Neuronal stem cell (in vitro differentiated cells): ENCODE measurements at regions not wholly inside any gene's neighbourhood (a gene's known extent, or its start where the extent isn't known, plus 50 kb on each side); places are given as distances from the start of the nearest gene placed in this dataset.

Source experiments
- DNase-seq: peaks from one replicate; pipeline ENCODE4 v3.0.0-alpha.2; 2013; ENCODE audit warnings: low spot score
- H2AFZ ChIP-seq: one replicate; pipeline ENCODE4 v1.6.1; 2013; ENCODE audit warnings: mild to moderate bottlenecking, low read length, inconsistent platforms
- H2AK5ac ChIP-seq: 2 replicates; pipeline ENCODE4 v1.6.1; 2013; ENCODE audit warnings: low read depth, mild to moderate bottlenecking, inconsistent platforms, low read length, moderate library complexity, mixed read lengths
- H2BK120ac ChIP-seq: 2 replicates; pipeline ENCODE4 v1.6.1; 2013; ENCODE audit warnings: low read depth, mild to moderate bottlenecking, inconsistent platforms, low read length, moderate library complexity, mixed read lengths
- H2BK12ac ChIP-seq: one replicate; pipeline ENCODE4 v1.6.1; 2013; ENCODE audit warnings: low read length, inconsistent platforms
- H2BK15ac ChIP-seq: 2 replicates; pipeline ENCODE4 v1.6.1; 2013; ENCODE audit warnings: mild to moderate bottlenecking, low read length, inconsistent platforms, mixed read lengths
- H2BK5ac ChIP-seq: one replicate; pipeline ENCODE4 v1.6.1; 2013; ENCODE audit warnings: inconsistent platforms, mild to moderate bottlenecking, low read length, moderate library complexity
- H3K14ac ChIP-seq: one replicate; pipeline ENCODE4 v1.6.1; 2013; ENCODE audit warnings: low read length, inconsistent platforms
- H3K18ac ChIP-seq: 2 replicates; pipeline ENCODE4 v1.6.1; 2013; ENCODE audit warnings: low read length, inconsistent platforms
- H3K23ac ChIP-seq: 2 replicates; pipeline ENCODE4 v1.6.1; 2013; ENCODE audit warnings: low read depth, mild to moderate bottlenecking, mixed read lengths, low read length, inconsistent platforms; ENCODE audit not compliant: poor library complexity
- H3K27ac ChIP-seq: replicated peaks from 3 replicates; pipeline ENCODE4 v1.5.1; 2013; ENCODE audit warnings: low read length, inconsistent platforms
- H3K27me3 ChIP-seq, 3 experiments: 2 replicates each; pipeline ENCODE4 v1.6.1; 2013; ENCODE audit warnings: low read length in 3 of 3, mild to moderate bottlenecking in 2 of 3, inconsistent platforms in 1 of 3, low read depth in 1 of 3, mixed read lengths in 1 of 3, moderate library complexity in 1 of 3; ENCODE audit not compliant: control insufficient read depth in 3 of 3, insufficient read depth in 3 of 3
- H3K36me3 ChIP-seq, 2 donors: replicated peaks in 1 of 2; 2 replicates each; pipeline ENCODE4 v1.6.1; 2013; ENCODE audit warnings: low read length in 2 of 2; ENCODE audit not compliant: control insufficient read depth in 2 of 2, insufficient read depth in 2 of 2
- H3K4ac ChIP-seq: 2 replicates; pipeline ENCODE4 v1.6.1; 2013; ENCODE audit warnings: inconsistent platforms, mild to moderate bottlenecking, low read length, moderate library complexity
- H3K4me1 ChIP-seq, 2 donors: 1 replicate in 1 of 2; 2 replicates in 1 of 2; pipeline ENCODE4 v1.6.1; 2013; ENCODE audit warnings: low read length in 2 of 2, low read depth in 1 of 2; ENCODE audit not compliant: control insufficient read depth in 2 of 2, insufficient read depth in 1 of 2
- H3K4me2 ChIP-seq: one replicate; pipeline ENCODE4 v1.6.1; 2013; ENCODE audit warnings: mild to moderate bottlenecking, low read length, inconsistent platforms; ENCODE audit not compliant: insufficient read depth, poor library complexity, severe bottlenecking
- H3K4me3 ChIP-seq, 2 donors: 2 replicates each; pipeline ENCODE4 v1.5.1; 2013; ENCODE audit warnings: low read length in 2 of 2, mild to moderate bottlenecking in 2 of 2, inconsistent platforms in 1 of 2, moderate library complexity in 1 of 2
- H3K79me1 ChIP-seq: one replicate; pipeline ENCODE4 v1.6.1; 2013; ENCODE audit warnings: low read depth, mild to moderate bottlenecking, inconsistent platforms, low read length, moderate library complexity
- H3K9ac ChIP-seq: one replicate; pipeline ENCODE4 v1.6.1; 2013; ENCODE audit warnings: mild to moderate bottlenecking, low read depth, low read length, inconsistent platforms; ENCODE audit not compliant: poor library complexity
- H3K9me3 ChIP-seq, 2 donors: replicated peaks in 1 of 2; 2 replicates each; pipeline versions ENCODE3 to v1.6.1; 2013; ENCODE audit warnings: low read length in 2 of 2, mild to moderate bottlenecking in 2 of 2, inconsistent platforms in 1 of 2, low read depth in 1 of 2, mixed read lengths in 1 of 2, moderate library complexity in 1 of 2; ENCODE audit not compliant: control insufficient read depth in 2 of 2, insufficient read depth in 1 of 2
- H4K8ac ChIP-seq: one replicate; pipeline ENCODE4 v1.6.1; 2013; ENCODE audit warnings: low read depth, mild to moderate bottlenecking, inconsistent platforms, low read length, moderate library complexity
- H4K91ac ChIP-seq: one replicate; pipeline ENCODE4 v1.6.1; 2013; ENCODE audit warnings: low read length, low read depth, mild to moderate bottlenecking, inconsistent platforms; ENCODE audit not compliant: poor library complexity
- WGBS, 2 donors: extraction: QIAGEN DNeasy Blood & Tissue Kit; methylation state at CpG; one replicate each; pipeline ENCODE4 v1.1.7; 2013; ENCODE audit warnings: missing lambda C conversion rate in 2 of 2, mixed read lengths in 1 of 2; ENCODE audit not compliant: insufficient read length in 2 of 2, insufficient replicate concordance in 1 of 2; ENCODE audit errors: extremely low coverage in 2 of 2; 5-methylcytosine and 5-hydroxymethylcytosine counted together

DNA sequence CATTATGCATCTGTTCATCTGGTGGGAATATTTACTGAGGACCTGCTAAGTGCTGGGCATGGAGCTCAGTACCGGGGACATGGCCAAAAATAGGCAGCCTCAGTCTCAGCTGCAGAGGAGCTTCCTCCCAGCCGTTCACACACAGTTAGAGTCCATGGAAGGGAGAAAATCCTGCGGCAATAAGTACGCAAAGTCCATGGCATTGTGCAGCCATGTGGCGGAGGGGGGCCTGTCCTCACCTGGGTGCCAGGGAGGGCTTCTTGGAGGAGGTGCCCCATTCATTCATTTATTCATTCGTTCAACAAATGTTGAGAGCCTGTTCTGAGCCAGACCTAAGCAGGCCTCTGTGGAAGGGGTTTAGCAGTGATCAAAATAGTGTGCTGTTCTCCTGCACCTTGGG is 59.3 kb upstream of the ANO1 start:
- Histone ChIP-seq H4K8ac (no peak overlapping the region), H3K18ac (no peak overlapping the region), H3K4me1 (peaks cover 0 to 5% of the 10 kb centered on the region in 2 donors), H2BK5ac (peak overlapping the region; percentile 8), H3K4me3 (no peak overlapping the region), H3K23ac (no peak overlapping the region), H3K79me1 (no peaks in the 10 kb centered on the region), H3K4ac (no peak overlapping the region), H2AFZ (no peak overlapping the region), H3K9ac (no peak overlapping the region), H3K36me3 (no peaks in the 10 kb centered on the region), H3K14ac (no peak overlapping the region), H2BK15ac (no peak overlapping the region), H3K4me2 (no peak overlapping the region), H2AK5ac (no peak overlapping the region), H3K27ac (no peak overlapping the region), H3K9me3 (no peaks in the 10 kb centered on the region), H4K91ac (no peak overlapping the region), H2BK12ac (no peak overlapping the region), H3K27me3 (peaks cover 0 to 5% (median 0%) of the 10 kb centered on the region in 3 experiments), H2BK120ac (no peak overlapping the region)
- no peak for DNase-seq
- no CpG with 5 or more reads among the region's 6 CpGs for WGBS, 2 donors

DNA sequence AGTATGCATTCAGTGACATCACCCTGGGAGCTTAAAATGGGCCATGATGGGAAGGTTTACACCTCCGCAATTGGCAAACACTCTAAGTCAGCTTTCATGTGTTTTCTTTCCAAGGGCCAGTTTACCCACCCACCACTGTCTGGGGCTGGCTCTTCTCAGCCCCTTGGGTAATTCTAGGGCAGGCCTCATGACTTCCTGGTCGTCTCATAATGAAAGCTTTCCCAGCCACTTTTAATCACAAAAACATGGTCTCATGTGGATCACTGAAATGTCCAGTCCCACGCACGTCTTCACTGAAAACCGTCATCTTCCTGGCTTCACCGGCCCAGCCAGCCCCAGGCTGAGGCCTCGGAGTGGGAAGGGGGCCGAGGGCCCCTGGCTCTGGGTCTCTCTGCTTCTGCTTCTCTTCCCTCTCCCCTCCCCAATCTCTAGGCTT is 58.5 kb upstream of the ANO1 start:
- no peak overlapping the region for H2BK15ac ChIP-seq
- H3K27me3 ChIP-seq: peaks cover 0 to 5% (median 0%) of the 10 kb centered on the region in 3 experiments
- DNase-seq: no peak
- H3K9ac ChIP-seq: no peak overlapping the region
- H3K23ac ChIP-seq: no peak overlapping the region
- peaks cover 0 to 5% of the 10 kb centered on the region in 2 donors for H3K4me1 ChIP-seq
- no peaks in the 10 kb centered on the region for H3K79me1 ChIP-seq
- no peak overlapping the region for H4K8ac ChIP-seq
- no CpG with 5 or more reads among the region's 8 CpGs for WGBS, 2 donors
- H3K4me3 ChIP-seq: no peak overlapping the region
- H2AFZ ChIP-seq: no peak overlapping the region
- no peak overlapping the region for H2AK5ac ChIP-seq
- no peak overlapping the region for H4K91ac ChIP-seq
- no peak overlapping the region for H3K18ac ChIP-seq
- no peak overlapping the region for H3K4me2 ChIP-seq
- no peaks in the 10 kb centered on the region for H3K36me3 ChIP-seq
- H3K4ac ChIP-seq: no peak overlapping the region
- no peak overlapping the region for H2BK120ac ChIP-seq
- H3K9me3 ChIP-seq: no peaks in the 10 kb centered on the region
- H3K27ac ChIP-seq: no peak overlapping the region
- no peak overlapping the region for H2BK12ac ChIP-seq
- H2BK5ac ChIP-seq: no peak overlapping the region
- no peak overlapping the region for H3K14ac ChIP-seq

DNA sequence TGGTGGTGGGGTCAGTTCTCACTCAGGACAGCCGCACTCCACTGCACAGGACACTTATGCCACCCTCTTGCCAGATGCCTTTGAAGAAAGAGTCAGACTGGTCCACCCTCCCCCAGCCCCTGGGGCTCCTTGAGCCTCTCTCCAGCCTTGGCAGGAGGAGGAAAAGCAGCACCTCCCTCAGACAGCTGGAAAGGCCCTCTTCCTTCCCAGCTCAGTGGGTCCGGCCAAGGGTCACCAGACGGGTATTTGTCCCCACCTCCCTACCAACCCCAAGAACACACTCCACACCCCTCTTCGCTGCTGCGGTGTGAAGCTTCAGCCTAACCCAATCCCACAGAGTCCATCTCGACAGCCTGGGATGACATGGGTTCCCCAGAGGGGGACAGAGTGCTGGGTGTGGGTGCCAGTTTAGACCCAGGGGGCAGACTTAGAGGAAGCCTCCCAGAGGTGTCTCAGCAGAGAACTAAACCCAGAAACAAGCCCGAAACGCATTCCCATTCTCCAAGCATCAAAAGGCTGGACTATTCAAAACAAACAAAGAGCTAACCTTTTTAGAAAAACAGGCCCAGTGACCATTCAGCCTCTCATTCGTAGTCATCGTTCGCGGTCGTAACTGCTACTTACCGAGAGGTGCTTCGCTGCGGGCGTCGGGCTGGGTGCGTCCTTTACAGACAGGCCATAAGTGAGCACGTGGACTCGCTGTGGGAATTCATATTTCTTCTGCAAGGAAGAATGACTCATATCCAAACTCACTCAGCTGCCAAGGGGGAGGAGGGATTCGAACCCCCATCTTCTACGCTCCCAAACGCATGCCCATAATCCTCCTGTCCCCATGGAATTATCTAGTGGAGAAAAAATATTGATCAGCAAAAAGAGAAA is 57.5 kb upstream of the ANO1 start:
- Histone ChIP-seq H3K36me3 (no peaks in the 10 kb centered on the region), H2AK5ac (peak overlapping the region; percentile 50), H3K9ac (no peak overlapping the region), H3K79me1 (no peaks in the 10 kb centered on the region), H3K9me3 (no peaks in the 10 kb centered on the region), H4K91ac (no peak overlapping the region), H4K8ac (no peak overlapping the region), H3K27me3 (peaks cover 0 to 5% (median 0%) of the 10 kb centered on the region in 3 experiments), H2BK120ac (no peak overlapping the region), H3K23ac (no peak overlapping the region), H3K27ac (no peak overlapping the region), H3K18ac (peak overlapping the region; percentile 68), H3K4me3 (no peak overlapping the region), H2BK12ac (no peak overlapping the region), H3K4ac (no peak overlapping the region), H3K4me1 (peaks cover 0 to 5% of the 10 kb centered on the region in 2 donors), H2AFZ (no peak overlapping the region), H3K14ac (no peak overlapping the region), H2BK5ac (no peak overlapping the region), H3K4me2 (no peak overlapping the region), H2BK15ac (peak overlapping the region; percentile 54)
- no peak for DNase-seq
- WGBS, 2 donors: no CpG with 5 or more reads among the region's 24 CpGs

DNA sequence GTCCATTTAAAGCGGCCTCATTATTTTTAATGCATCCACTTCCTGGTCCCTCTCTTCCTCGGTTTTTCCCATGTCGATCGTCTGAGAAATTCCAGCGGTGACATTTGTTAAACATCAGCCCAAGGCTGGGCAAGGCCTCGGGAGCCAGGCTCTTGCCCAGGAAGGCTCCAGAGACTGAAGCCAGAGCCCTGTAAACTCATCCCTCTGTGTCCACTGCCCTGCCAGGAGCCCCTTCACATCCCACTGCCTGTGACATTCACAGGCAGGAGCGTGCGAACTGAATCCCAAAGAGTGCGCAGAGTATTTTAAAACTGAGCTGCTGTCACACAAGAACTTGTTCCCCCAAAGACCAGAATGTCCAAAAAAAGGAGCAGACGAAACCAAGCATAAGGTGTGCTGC is 56.5 kb upstream of the ANO1 start:
- no peaks in the 10 kb centered on the region for H3K9me3 ChIP-seq
- no peak overlapping the region for H2BK15ac ChIP-seq
- no peak overlapping the region for H4K91ac ChIP-seq
- no peak overlapping the region for H2BK120ac ChIP-seq
- H3K27ac ChIP-seq: no peak overlapping the region
- no peak overlapping the region for H2BK5ac ChIP-seq
- no peak overlapping the region for H4K8ac ChIP-seq
- no peak overlapping the region for H3K14ac ChIP-seq
- WGBS, 2 donors: no CpG with 5 or more reads among the region's 10 CpGs
- H3K4me1 ChIP-seq: peaks cover 0 to 5% of the 10 kb centered on the region in 2 donors
- no peak overlapping the region for H3K23ac ChIP-seq
- H2AK5ac ChIP-seq: no peak overlapping the region
- peaks cover 0 to 5% (median 0%) of the 10 kb centered on the region in 3 experiments for H3K27me3 ChIP-seq
- H2AFZ ChIP-seq: no peak overlapping the region
- H3K79me1 ChIP-seq: no peaks in the 10 kb centered on the region
- H3K4me3 ChIP-seq: no peak overlapping the region
- no peaks in the 10 kb centered on the region for H3K36me3 ChIP-seq
- H3K4me2 ChIP-seq: no peak overlapping the region
- H3K9ac ChIP-seq: no peak overlapping the region
- H2BK12ac ChIP-seq: no peak overlapping the region
- H3K4ac ChIP-seq: no peak overlapping the region
- no peak overlapping the region for H3K18ac ChIP-seq
- DNase-seq: no peak
